AG10803 (cell line): ENCODE measurements at regions not wholly inside any gene's neighbourhood (a gene's known extent, or its start where the extent isn't known, plus 50 kb on each side); places are given as distances from the start of the nearest gene placed in this dataset.

Experiments used
- DNase-seq: peaks from one replicate; pipeline ENCODE4 v3.0.0; 2010; ENCODE audit warnings: low read depth
- H3K4me3 ChIP-seq: 2 replicates; pipeline ENCODE4 v1.5.1; 2011; ENCODE audit warnings: mild to moderate bottlenecking, low read length, control low read depth
- TF ChIP-seq, protein P1 (sequence below): conservative IDR thresholded peaks from 2 replicates; pipeline ENCODE4 v1.5.1; 2011; ENCODE audit warnings: mild to moderate bottlenecking, low read length, control low read depth, inconsistent platforms

DNA sequence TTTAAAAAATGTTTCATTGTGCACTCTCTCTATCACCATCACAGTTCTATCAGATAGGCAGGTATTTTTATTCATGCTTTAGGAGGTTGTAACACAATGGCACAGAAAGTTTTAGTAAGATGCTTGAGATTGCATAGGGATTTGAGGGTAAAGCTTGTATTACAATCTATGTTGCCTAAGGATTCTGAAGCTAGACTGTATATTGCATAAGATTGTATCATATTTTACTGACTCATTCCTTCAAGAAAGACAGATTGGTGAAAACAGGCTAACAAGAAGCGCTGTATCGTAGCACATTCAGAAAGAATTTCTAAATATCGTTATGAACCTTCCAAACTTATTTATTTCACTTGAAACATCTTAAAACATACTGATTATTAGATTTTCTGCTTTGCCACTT, 577.7 kb downstream of the EBF1 start:
- peak; percentile 69 for DNase-seq
- TF ChIP-seq, protein P1, sequence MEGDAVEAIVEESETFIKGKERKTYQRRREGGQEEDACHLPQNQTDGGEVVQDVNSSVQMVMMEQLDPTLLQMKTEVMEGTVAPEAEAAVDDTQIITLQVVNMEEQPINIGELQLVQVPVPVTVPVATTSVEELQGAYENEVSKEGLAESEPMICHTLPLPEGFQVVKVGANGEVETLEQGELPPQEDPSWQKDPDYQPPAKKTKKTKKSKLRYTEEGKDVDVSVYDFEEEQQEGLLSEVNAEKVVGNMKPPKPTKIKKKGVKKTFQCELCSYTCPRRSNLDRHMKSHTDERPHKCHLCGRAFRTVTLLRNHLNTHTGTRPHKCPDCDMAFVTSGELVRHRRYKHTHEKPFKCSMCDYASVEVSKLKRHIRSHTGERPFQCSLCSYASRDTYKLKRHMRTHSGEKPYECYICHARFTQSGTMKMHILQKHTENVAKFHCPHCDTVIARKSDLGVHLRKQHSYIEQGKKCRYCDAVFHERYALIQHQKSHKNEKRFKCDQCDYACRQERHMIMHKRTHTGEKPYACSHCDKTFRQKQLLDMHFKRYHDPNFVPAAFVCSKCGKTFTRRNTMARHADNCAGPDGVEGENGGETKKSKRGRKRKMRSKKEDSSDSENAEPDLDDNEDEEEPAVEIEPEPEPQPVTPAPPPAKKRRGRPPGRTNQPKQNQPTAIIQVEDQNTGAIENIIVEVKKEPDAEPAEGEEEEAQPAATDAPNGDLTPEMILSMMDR: no peak

DNA sequence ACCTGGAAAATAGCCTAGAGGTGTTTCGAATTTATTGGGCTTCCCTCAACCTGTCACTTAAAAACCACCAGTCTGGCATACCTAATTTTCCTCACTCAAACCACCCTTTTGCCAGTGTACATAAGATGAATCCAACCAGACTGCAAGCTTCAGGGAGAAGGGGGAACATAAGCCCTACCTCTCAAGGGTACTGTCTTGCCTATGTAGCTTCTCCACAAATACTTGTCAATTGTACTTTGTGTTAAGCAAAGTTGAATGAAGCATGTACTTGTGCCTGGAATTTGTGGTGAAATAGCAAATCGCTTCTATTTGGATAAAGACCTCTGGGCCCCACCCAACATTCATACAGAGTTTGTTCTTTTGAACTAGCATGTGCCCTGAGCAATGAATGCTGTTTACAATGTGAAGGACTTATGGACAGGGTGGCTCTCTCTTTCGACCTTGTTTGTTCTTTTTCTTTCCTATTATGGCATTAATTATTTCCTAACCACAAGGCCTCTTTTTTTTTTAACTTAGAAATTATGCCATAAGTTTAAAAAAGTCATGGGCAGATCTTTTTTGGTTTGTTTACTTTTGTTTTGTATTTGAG, 580.2 kb downstream of the EBF1 start:
- TF ChIP-seq, protein P1: no peak
- no peak for DNase-seq
- H3K4me3 ChIP-seq: no peak overlapping the region

More for the DNA sequence above, 577.7 kb downstream of the EBF1 start:
- no peak overlapping the region; the same call in 1 of the 2 replicates for H3K4me3 ChIP-seq

DNA sequence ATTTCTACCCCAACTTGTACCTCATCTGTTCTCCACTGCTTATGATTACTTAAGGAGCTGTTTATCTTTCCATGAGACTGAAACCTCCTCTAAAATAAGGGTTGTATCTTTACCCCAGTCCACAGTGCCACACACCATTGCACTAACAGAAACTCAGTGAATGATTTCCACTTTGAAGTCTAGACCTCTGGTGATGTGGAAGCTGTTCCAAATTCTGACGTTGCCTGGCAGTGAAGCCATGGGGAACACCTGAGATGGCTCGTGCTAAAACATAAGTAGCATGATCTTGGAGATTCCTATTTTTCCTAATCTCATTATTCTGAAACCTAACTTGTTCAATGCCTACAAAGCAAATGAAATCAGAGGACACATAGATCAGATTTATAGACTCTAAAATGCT, 583.2 kb downstream of the EBF1 start:
- TF ChIP-seq, protein P1: no peak
- H3K4me3 ChIP-seq: no peak overlapping the region
- no peak for DNase-seq

DNA sequence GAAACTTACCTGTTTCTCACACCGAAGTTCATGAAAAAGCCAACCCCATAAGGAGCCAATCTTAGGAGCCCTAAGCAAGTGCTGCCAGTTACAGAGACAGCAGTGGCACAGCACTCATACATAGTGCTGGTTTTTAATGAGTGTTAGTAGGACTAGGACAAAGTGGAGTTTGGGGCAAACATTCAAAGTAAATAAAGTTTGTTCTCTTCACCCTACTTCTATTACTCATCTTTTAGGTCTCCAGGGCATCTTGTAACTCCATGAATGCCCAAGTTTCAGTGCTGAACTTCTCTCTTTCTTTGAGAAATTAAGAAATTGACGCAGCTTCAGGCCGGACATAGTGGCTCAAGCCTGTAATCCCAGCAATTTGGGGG, 584.7 kb downstream of the EBF1 start:
- DNase-seq: no peak
- no peak overlapping the region for H3K4me3 ChIP-seq
- TF ChIP-seq, protein P1: no peak

DNA sequence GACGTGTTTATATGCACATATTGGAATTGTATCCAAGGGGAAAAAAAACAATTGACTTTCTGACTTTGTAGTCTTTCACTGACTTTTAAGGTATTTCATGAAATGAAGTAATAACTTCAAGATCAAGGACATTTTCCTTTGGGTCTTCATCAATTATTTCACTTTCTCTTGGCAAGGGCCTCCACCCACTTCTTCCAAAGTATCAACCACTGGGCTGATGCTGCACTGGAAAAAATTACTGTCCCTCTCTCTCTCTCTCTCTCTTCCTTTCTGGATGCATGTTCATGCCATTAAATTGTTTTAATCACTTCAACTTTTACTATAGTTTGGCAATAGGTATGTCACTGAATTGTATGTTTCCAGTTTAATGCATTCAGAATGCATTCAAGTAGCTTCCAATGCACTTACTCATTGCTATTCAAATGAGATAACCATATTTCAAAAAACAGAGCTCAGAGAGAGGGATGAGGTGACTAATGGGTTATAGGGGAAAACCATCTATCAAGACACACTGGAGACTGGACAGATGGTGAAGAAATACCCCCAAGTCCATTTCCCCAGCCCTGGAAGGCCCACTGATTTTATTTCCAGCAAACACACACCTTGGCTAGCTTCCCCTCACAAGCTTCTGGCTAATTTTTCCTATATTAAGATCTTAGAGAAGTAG, 585.3 kb downstream of the EBF1 start:
- no peak overlapping the region for H3K4me3 ChIP-seq
- TF ChIP-seq, protein P1: no peak
- DNase-seq: peak; percentile 77

DNA sequence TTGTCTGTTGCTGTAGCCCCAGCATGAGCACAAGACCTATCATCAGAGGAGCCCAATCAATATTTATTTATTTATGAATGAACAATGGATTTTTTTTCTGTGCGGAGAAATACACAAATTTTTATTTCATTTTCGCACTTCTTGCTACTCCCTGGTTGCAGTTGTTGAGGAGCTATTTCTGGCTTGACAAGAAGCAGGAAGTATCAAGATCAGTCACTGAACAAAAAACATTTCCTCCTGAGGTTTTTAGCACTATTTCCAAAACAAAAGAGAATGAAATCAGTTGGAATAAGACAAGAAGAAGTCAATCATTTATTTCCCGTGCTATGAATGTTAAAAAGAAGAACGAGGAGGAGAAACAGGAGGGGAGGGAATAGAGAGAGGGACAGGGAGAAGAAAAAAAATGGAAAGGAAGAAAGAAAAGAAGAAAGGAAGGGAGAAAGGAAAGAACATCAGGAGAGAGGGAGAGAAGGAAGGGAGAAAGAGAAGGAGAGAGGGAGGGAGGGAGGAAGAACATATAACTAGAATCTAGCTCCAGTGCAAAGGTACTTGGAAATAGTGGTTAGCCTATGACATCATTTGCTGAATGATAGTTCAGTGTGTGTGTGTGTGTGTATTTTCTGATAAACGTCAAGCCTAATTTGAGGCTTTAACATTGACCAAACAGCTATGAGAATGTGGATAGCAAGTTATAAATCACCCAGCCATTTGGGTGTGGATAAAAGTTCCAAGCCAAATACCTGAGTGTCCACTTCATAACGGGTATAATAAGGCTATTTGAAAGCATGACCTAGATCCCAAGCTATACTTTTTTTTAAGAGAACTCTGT, 586.0 kb downstream of the EBF1 start:
- no peak overlapping the region for H3K4me3 ChIP-seq
- TF ChIP-seq, protein P1: no peak
- peak; percentile 40 for DNase-seq
